Astrocyte of the spinal cord (primary cell): ENCODE measurements at regions not wholly inside any gene's neighbourhood (a gene's known extent, or its start where the extent isn't known, plus 50 kb on each side); places are given as distances from the start of the nearest gene placed in this dataset.
A peak's percentile ranks its signal among the peaks of the same experiment; 100 is the strongest.
"Not testable (repeated sequence)": the region's sequence is repeated elsewhere in the genome, so short reads cannot be mapped to it uniquely, and the experiment has no call there.

Experiments used
- DNase-seq: peaks from one replicate; pipeline ENCODE4 v3.0.0; 2011; ENCODE audit warnings: low read depth, low spot score
- H3K4me3 ChIP-seq: 2 replicates; pipeline ENCODE4 v1.5.1; 2011; ENCODE audit warnings: low read depth, mild to moderate bottlenecking, low read length, moderate library complexity
- in situ Hi-C: cut with HindIII; loops from 2 replicates; pipeline ENCODE4 v1.10.0; 2017; ENCODE audit warnings: low sequenced_read_pairs
- TF ChIP-seq, protein P1 (sequence below): IDR thresholded peaks from 2 replicates; pipeline ENCODE4 v1.5.1; 2012; ENCODE audit warnings: low read depth, mild to moderate bottlenecking, low read length, inconsistent platforms

DNA sequence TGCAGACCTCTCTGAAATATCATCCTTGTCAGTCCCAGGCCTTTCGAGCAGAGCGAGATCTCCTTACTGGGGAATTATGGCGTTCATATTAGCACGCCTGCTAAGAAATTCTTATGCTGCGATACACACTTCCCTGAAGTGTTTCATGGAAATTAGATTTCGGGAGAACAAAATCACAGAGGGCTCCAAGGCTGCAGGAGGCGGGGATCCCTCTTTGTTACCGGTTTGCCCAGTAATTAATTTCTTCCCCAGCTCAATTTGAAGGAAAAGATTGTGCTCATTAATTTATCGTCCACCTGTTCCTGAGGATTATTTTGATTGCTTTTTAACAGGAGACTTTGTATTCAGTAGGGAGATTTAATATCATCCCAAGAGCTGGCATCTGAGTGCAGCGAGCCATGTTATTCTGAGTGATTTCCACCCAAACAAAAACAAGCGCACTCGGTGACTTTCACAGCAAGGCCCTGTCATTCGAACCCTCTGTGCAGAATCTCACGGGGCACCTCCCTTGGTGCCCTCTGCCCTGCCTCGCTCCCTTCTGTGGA lies 202.3 kb upstream of the GALNT2 start:
- no peak for DNase-seq
- TF ChIP-seq, protein P1, sequence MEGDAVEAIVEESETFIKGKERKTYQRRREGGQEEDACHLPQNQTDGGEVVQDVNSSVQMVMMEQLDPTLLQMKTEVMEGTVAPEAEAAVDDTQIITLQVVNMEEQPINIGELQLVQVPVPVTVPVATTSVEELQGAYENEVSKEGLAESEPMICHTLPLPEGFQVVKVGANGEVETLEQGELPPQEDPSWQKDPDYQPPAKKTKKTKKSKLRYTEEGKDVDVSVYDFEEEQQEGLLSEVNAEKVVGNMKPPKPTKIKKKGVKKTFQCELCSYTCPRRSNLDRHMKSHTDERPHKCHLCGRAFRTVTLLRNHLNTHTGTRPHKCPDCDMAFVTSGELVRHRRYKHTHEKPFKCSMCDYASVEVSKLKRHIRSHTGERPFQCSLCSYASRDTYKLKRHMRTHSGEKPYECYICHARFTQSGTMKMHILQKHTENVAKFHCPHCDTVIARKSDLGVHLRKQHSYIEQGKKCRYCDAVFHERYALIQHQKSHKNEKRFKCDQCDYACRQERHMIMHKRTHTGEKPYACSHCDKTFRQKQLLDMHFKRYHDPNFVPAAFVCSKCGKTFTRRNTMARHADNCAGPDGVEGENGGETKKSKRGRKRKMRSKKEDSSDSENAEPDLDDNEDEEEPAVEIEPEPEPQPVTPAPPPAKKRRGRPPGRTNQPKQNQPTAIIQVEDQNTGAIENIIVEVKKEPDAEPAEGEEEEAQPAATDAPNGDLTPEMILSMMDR: no peak
- no peak overlapping the region for H3K4me3 ChIP-seq
- in situ Hi-C loops: no loop called here

DNA sequence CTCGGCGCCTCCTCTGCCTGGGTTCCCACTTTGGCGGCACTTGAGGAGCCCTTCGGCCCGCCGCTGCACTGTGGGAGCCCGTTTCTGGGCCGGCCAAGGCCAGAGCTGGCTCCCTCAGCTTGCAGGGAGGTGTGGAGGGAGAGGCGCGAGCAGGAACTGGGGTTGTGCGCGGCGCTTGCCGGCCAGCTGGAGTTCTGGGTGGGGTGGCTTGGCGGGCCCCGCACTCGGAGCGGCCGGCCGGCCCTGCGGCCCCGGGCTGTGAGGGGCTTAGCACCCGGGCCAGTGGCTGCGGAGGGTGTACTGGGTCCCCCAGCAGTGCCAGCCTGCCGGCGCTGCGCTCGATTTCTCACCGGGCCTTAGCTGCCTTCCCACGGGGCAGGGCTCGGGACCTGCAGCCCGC lies 201.7 kb upstream of the GALNT2 start:
- in situ Hi-C loops, H3K4me3 ChIP-seq, DNase-seq: not testable (repeated sequence)

- TF ChIP-seq, protein P1: no peak
- in situ Hi-C loops: no loop called here
- H3K4me3 ChIP-seq: no peak overlapping the region
- DNase-seq: no peak
These were observed 199.3 kb upstream of the GALNT2 start for GRCh38 chr1:229867726-229868125.

- DNase-seq: peak; percentile 50
- no peak overlapping the region for H3K4me3 ChIP-seq
- TF ChIP-seq, protein P1: no peak
- in situ Hi-C loops: no loop called here
These were observed 197.8 kb upstream of the GALNT2 start for GRCh38 chr1:229869240-229869639.

- DNase-seq: no peak
- TF ChIP-seq, protein P1: no peak
- in situ Hi-C loops: no loop called here
These were observed 197.4 kb upstream of the GALNT2 start for GRCh38 chr1:229869687-229870086.

GRCh38 chr1:229870381-229870780 lies 196.7 kb upstream of the GALNT2 start:
- in situ Hi-C loops: no loop called here
- no peak for DNase-seq
- no peak overlapping the region for H3K4me3 ChIP-seq
- TF ChIP-seq, protein P1: no peak

More at GRCh38 chr1:229869687-229870086, 197.4 kb upstream of the GALNT2 start:
- no peak overlapping the region for H3K4me3 ChIP-seq

- H3K4me3 ChIP-seq: no peak overlapping the region
- no peak for DNase-seq
- in situ Hi-C loops: no loop called here
- TF ChIP-seq, protein P1: no peak
These were observed 195.9 kb upstream of the GALNT2 start for GRCh38 chr1:229871078-229871676.
